Left renal cortex interstitium (tissue), 4 donors: ENCODE measurements at regions not wholly inside any gene's neighbourhood (a gene's known extent, or its start where the extent isn't known, plus 50 kb on each side); places are given as distances from the start of the nearest gene placed in this dataset.
A peak's percentile ranks its signal among the peaks of the same experiment; 100 is the strongest.

Experiments
- DNase-seq, 4 donors: peaks; one replicate each; pipeline ENCODE4 v3.0.0-alpha.2; 2013; ENCODE audit warnings: low read depth in 4 of 4, low spot score in 2 of 4, missing footprints in 1 of 4

DNA sequence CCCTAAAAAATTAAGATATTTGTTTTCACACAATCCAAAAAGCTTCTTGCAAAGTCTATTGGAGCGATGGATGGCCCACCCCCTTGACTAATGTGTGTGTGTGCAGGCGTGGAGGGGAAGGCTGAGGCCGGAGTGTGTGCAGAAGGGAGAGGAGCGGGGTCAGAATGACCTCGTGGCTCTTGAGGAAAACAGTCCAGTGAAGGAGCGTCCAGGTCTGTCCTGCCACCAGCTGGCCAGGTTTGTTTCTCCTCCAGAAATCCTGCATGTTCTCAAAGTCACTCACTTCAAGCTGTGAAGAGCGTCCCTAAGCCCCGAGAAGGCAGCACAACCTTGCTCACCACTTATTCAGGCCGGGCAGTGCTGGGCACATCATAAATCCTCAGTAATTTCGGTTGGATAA is 69.5 kb upstream of the SSX2IP start:
- DNase-seq: no peak

GRCh38 chr1:84758968-84759491 is 68.8 kb upstream of the SSX2IP start:
- DNase-seq: no peak

DNA sequence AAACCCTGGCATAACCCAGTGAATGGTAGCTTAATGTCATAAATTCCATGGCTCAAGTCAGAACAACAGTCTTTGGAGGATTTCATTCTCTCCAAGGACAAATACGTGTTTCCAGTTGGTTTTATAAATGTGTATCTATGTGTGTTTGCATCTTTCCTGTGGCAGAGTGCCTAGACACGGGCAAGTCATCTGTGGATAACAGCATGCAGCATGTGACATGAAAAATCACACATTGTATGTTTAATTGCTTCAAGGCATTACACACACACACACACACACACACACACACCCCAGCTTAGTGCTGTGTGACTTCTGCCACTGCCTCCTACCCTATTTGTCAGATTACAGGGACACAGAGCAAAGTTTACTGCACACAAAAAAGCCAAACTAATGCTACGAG is 68.2 kb upstream of the SSX2IP start:
- DNase-seq: no peak

- no peak for DNase-seq
These were observed 67.0 kb upstream of the SSX2IP start for GRCh38 chr1:84757301-84757700.

- DNase-seq: no peak
These were observed 66.3 kb upstream of the SSX2IP start for GRCh38 chr1:84756455-84757082.

- DNase-seq: no peak
These were observed 65.7 kb upstream of the SSX2IP start for GRCh38 chr1:84756001-84756400.

DNA sequence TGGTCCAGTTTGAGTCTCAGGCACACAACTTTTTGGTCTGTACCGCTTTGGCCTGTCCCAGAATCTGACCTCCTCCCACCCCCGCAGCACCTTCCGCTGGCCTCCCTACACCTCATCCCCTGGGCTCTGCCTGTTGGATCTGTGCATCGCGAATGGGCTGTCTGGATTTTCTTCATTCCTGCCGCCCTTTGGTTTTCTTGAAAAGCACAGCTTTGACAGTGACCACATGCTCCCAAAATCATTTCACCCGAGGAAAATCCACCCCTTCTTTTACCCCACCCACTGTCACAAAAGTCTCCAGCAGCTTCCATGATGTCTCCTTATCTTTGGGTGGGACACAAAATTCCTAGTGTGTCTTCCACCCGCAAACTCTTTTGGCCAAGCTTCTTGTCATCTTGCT is 65.0 kb upstream of the SSX2IP start:
- DNase-seq: no peak

GRCh38 chr1:84754386-84754703 is 64.1 kb upstream of the SSX2IP start:
- DNase-seq: no peak

DNA sequence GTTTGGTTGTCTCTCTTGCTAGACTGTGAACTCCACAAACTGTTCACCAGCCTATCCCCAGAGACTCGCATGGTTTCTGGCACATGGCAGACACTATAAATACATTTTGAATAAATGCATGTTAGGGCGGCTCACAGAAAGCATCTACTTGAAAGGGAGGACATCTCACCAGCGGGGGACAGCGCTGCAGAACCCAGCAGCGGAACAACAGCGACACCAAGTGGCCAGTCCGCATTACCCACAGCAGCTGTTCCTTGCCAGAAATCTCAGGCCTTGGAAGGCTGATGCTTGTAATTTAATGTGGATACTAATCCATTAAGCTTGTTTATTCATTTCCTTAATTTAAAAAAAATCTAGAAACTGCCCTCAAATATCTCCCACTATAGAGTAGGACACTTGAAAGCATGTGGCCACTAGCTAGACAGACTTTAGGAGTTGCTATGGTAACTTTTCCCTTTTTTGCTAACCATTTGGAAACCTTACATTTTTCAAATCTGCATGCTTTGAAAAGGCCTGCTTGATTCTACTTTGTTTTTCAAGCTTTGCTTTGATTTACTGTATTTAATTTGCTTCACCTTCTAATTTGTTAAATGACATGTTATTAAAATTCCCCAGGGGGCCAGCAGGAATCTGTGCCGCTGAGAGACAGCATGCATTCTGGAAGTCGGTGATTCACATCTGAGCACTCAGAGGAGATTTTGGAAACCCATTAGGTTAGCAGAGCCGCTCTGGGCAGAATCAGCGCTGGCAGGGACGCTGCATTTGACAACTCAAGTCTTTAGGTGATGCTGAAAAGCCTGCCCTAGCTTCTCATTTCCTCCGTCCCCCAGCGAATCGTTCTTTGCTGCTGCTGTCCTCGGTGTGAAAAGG is 63.5 kb upstream of the SSX2IP start:
- DNase-seq: peak; percentile 44 to 73 (median 60)

- no peak for DNase-seq
These were observed 60.0 kb upstream of the SSX2IP start for GRCh38 chr1:84750110-84750730.

- no peak for DNase-seq
These were observed 59.2 kb upstream of the SSX2IP start for GRCh38 chr1:84749427-84749826.

GRCh38 chr1:84748364-84748763 is 58.1 kb upstream of the SSX2IP start:
- DNase-seq: no peak

- DNase-seq: no peak
These were observed 55.6 kb upstream of the SSX2IP start for GRCh38 chr1:84745857-84746256.

- no peak for DNase-seq
These were observed 53.6 kb upstream of the SSX2IP start for GRCh38 chr1:84743896-84744295.

DNA sequence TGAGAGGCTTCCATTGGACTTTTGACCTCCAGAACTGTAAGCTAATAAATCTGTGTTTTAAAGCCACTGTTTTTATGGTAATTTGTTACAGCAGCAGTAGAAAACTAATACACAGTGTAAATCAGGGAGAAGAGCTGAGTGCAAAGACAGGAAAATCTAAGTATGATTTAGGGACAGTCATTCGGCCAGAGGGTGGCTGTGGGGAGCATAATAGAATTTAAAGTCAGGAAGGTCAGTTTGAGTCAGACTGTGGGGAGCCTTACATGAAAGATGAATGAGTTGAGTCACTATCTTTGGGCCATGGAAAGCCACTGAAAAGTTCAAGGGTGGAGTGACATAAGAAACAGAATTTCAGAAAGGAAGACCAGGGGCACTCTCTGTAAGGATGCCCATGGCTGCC is 52.4 kb upstream of the SSX2IP start:
- no peak for DNase-seq

GRCh38 chr1:84740050-84740714 is 49.9 kb upstream of the SSX2IP start:
- DNase-seq: no peak
